ENCODE measurements at regions not wholly inside any gene's neighbourhood (a gene's known extent, or its start where the extent isn't known, plus 50 kb on each side); places are given as distances from the start of the nearest gene placed in this dataset.

- intact Hi-C loops (cut with micrococcal nuclease; ENCODE audit: unreplicated experiment), result no loop called here
Observed at GRCh38 chr12:127664901-127665300, 602.1 kb upstream of the TMEM132C start.

DNA sequence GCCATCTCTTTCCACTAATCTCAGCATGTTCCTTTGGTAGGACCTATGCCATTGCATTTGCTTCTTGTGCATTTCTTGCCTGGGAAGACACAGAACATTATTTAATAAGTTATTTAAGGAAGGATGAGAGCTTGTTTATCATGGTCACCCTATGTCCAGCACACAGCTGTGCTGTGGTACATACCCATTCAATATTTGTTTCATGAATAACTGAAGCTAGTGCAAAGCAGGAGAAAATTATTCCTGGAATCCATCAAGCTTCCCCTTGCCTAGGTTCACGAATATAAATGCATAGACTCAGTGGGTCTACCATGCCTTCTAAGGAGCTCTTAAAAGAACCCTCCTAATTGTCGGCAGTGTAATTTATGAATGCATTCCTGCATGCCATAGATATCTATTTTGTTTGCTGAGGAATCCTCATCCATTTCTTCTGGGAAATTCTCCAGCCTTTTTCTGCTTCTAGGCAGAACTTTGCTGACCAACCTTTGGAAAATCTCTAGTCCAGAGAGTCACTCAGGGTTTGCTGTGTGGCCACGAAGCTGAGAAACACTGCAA is 599.8 kb upstream of the TMEM132C start:
- Mint-ChIP-seq H3K36me3 (ENCODE audit: insufficient read depth, unreplicated experiment) (no peaks in the 10 kb centered on the region), H3K27me3 (ENCODE audit: unreplicated experiment) (no peaks in the 10 kb centered on the region), H3K4me1 (ENCODE audit: low read depth, unreplicated experiment) (no peaks in the 10 kb centered on the region), H3K27ac (ENCODE audit: unreplicated experiment) (no peak overlapping the region), H3K4me3 (ENCODE audit: low read depth, unreplicated experiment) (no peak overlapping the region), H3K9me3 (ENCODE audit: low read depth, unreplicated experiment) (peaks cover 9% of the 10 kb centered on the region)
- intact Hi-C loops (cut with micrococcal nuclease; ENCODE audit: unreplicated experiment), result no loop called here
- CTCF ChIA-PET, result no interaction called here
- TF ChIP-seq, protein P1, sequence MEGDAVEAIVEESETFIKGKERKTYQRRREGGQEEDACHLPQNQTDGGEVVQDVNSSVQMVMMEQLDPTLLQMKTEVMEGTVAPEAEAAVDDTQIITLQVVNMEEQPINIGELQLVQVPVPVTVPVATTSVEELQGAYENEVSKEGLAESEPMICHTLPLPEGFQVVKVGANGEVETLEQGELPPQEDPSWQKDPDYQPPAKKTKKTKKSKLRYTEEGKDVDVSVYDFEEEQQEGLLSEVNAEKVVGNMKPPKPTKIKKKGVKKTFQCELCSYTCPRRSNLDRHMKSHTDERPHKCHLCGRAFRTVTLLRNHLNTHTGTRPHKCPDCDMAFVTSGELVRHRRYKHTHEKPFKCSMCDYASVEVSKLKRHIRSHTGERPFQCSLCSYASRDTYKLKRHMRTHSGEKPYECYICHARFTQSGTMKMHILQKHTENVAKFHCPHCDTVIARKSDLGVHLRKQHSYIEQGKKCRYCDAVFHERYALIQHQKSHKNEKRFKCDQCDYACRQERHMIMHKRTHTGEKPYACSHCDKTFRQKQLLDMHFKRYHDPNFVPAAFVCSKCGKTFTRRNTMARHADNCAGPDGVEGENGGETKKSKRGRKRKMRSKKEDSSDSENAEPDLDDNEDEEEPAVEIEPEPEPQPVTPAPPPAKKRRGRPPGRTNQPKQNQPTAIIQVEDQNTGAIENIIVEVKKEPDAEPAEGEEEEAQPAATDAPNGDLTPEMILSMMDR (IDR thresholded peaks at IDR 0.05; ENCODE audit: unreplicated experiment), result no peak
- no TSS peak for BruUV-seq (replicated peaks)
- DNase-seq, result no peak

More at GRCh38 chr12:127664901-127665300, 602.1 kb upstream of the TMEM132C start:
- no TSS peak for BruUV-seq (replicated peaks)
- no peak for DNase-seq
- no peak overlapping the region for H3K27ac Mint-ChIP-seq (ENCODE audit: unreplicated experiment)
- H3K27me3 Mint-ChIP-seq (ENCODE audit: unreplicated experiment), result no peaks in the 10 kb centered on the region
- TF ChIP-seq, protein P1 (IDR thresholded peaks at IDR 0.05; ENCODE audit: unreplicated experiment), result no peak
- CTCF ChIA-PET, result no interaction called here
- no peak overlapping the region for H3K4me3 Mint-ChIP-seq (ENCODE audit: low read depth, unreplicated experiment)
- H3K36me3 Mint-ChIP-seq (ENCODE audit: insufficient read depth, unreplicated experiment), result no peaks in the 10 kb centered on the region
- H3K4me1 Mint-ChIP-seq (ENCODE audit: low read depth, unreplicated experiment), result no peaks in the 10 kb centered on the region
- peaks cover 9% of the 10 kb centered on the region for H3K9me3 Mint-ChIP-seq (ENCODE audit: low read depth, unreplicated experiment)

DNA sequence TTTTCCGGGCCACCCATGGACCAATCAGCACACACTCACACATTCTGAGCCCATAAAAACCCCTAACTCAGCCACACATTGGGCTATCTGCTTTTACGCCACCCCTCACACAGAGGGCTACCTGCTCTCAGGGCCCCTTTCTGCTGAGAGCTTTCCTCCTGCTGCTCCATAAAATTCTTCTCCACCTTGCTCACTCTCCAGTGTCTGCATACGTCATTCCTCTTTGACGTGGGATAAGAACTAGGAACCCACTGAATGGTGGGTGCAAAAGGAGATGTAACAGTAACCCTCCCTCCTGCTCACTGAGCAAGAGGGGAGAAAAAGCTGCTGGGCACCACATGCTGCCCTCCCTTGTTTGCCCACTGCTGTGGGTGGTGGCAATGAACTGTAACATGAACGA is 596.7 kb upstream of the TMEM132C start:
- Mint-ChIP-seq H3K4me3 (ENCODE audit: low read depth, unreplicated experiment) (no peak overlapping the region), H3K36me3 (ENCODE audit: insufficient read depth, unreplicated experiment) (no peaks in the 10 kb centered on the region), H3K27me3 (ENCODE audit: unreplicated experiment) (no peaks in the 10 kb centered on the region), H3K4me1 (ENCODE audit: low read depth, unreplicated experiment) (no peaks in the 10 kb centered on the region), H3K9me3 (ENCODE audit: low read depth, unreplicated experiment) (peaks cover 6% of the 10 kb centered on the region), H3K27ac (ENCODE audit: unreplicated experiment) (no peak overlapping the region)
- TF ChIP-seq, protein P1 (IDR thresholded peaks at IDR 0.05; ENCODE audit: unreplicated experiment), result no peak
- intact Hi-C loops (cut with micrococcal nuclease; ENCODE audit: unreplicated experiment), result loop anchor here (10.0 kb wide), 1 partner anchor 285 kb away; no protein-coding TSS in a partner anchor
- no peak for DNase-seq
- no TSS peak for BruUV-seq (replicated peaks)
- CTCF ChIA-PET, result no interaction called here

DNA sequence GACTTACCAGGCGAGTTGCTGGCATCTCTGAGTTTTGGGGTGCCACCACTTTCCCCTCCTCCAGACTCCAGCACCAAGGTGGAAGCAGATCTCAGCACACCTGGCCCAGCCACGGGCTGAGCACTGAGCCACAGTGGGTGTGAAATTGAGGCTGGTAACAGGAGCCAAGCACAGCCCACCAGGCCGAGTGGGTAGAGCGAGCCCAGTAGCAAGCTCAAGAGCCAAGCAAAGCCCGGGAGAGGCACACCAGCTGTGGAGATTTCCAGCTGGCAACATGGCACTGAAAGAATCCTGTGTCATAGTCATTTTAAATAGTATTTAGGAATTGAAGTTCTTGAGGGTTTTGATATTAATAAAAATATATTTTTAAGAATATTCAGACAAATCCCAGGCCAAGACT is 596.2 kb upstream of the TMEM132C start:
- CTCF ChIA-PET, result no interaction called here
- Mint-ChIP-seq H3K27ac (ENCODE audit: unreplicated experiment) (no peak overlapping the region), H3K27me3 (ENCODE audit: unreplicated experiment) (no peaks in the 10 kb centered on the region), H3K36me3 (ENCODE audit: insufficient read depth, unreplicated experiment) (no peaks in the 10 kb centered on the region), H3K4me1 (ENCODE audit: low read depth, unreplicated experiment) (no peaks in the 10 kb centered on the region), H3K4me3 (ENCODE audit: low read depth, unreplicated experiment) (no peak overlapping the region), H3K9me3 (ENCODE audit: low read depth, unreplicated experiment) (peaks cover 8% of the 10 kb centered on the region)
- BruUV-seq (replicated peaks), result no TSS peak
- intact Hi-C loops (cut with micrococcal nuclease; ENCODE audit: unreplicated experiment), result loop anchor here (10.0 kb wide), 1 partner anchor 286 kb away; no protein-coding TSS in a partner anchor
- TF ChIP-seq, protein P1 (IDR thresholded peaks at IDR 0.05; ENCODE audit: unreplicated experiment), result no peak
- no peak for DNase-seq
